HepG2 (cell line): ENCODE measurements at regions not wholly inside any gene's neighbourhood (a gene's known extent, or its start where the extent isn't known, plus 50 kb on each side); places are given as distances from the start of the nearest gene placed in this dataset.

Source experiments
- CHD2 ChIP-seq: IDR thresholded peaks from 2 replicates; pipeline ENCODE4 v1.6.1; 2011; ENCODE audit warnings: low read depth, low read length, improper control_type of control experiment
- MAFK ChIP-seq, 2 experiments: IDR thresholded peaks in 1 of 2; conservative IDR thresholded peaks in 1 of 2; 2 replicates each; pipeline ENCODE4 v1.6.1; 2011; ENCODE audit warnings: improper control_type of control experiment in 2 of 2, low read length in 2 of 2
- MTF1 ChIP-seq: sonication (generic); formaldehyde crosslinking; IDR thresholded peaks from 2 replicates; pipeline ENCODE4 v1.5.0; 2020; ENCODE audit warnings: missing genetic modification reagents
- TCF12 ChIP-seq, 2 experiments: fragments of 450-650 bp in 1 of 2; sonication (generic) in 1 of 2; formaldehyde crosslinking in 1 of 2; IDR thresholded peaks; 2 replicates each; pipeline versions ENCODE4 v1.6.1 to v1.8.0; 2017 to 2022; ENCODE audit warnings: antibody characterized with exemption in 1 of 2, mild to moderate bottlenecking in 1 of 2, missing genetic modification reagents in 1 of 2, moderate library complexity in 1 of 2
- TMF1 ChIP-seq: sonication (generic); formaldehyde crosslinking; IDR thresholded peaks from 2 replicates; pipeline ENCODE4 v1.8.1; 2022; ENCODE audit warnings: low read depth, missing genetic modification reagents

DNA sequence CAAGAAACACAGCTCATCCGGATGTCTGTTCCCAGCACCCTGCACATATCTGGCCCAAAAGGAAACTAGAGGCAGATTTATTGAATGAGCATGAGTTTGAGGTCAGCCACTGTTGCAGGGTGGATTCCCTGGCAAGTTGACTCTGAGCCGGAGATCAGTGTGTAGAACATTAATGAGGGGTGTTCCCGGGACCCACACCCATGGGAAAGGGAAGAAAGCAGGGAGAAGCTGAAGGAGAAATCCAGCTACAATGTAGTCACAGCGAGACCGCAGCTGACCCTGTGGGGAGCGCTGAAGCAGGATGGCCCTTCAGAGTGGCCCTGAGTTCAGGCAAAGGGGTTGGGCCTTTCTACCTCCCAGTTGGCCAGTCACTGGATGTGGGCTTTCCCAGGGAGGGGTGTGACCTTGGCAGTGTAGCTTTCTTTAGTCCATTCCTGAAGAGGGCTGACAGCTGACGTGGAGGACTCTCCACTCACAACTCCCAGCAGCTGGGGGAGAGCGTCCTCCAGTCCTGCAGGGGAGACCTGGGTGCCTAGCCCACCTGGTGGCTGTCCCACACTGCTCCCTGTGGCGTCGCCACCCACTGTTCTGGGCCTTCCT lies 324.2 kb upstream of the ZMIZ1 start:
- TF ChIP-seq MTF1 (CRISPR knock-in tag) = no peak
- no peak for TF ChIP-seq TCF12 (IDR thresholded peaks at IDR 0.05)
- TF ChIP-seq TCF12 (CRISPR knock-in tag; IDR thresholded peaks at IDR 0.05) = no peak
- TF ChIP-seq TMF1 = no peak
- no peak for TF ChIP-seq CHD2
- no peak for TF ChIP-seq MAFK (conservative IDR thresholded peaks at IDR 0.05 in 1 of 2, IDR thresholded peaks at IDR 0.05 in 1 of 2; ENCODE audit: low read length in 2 of 2)
